A204.1 (cell line): ENCODE measurements at regions not wholly inside any gene's neighbourhood (a gene's known extent, or its start where the extent isn't known, plus 50 kb on each side); places are given as distances from the start of the nearest gene placed in this dataset.

Experiments
- FAIRE-seq: peaks from 2 replicates; lab custom pipeline; 2012; peaks lifted over from hg19 to GRCh38; lab: Jason Lieb, UNC

GRCh38 chr13:105597573-105597972 is 937.9 kb downstream of the EFNB2 start:
- FAIRE-seq, result no peak

- no peak for FAIRE-seq
Measured at GRCh38 chr13:105595471-105595870, 940.0 kb downstream of the EFNB2 start.

DNA sequence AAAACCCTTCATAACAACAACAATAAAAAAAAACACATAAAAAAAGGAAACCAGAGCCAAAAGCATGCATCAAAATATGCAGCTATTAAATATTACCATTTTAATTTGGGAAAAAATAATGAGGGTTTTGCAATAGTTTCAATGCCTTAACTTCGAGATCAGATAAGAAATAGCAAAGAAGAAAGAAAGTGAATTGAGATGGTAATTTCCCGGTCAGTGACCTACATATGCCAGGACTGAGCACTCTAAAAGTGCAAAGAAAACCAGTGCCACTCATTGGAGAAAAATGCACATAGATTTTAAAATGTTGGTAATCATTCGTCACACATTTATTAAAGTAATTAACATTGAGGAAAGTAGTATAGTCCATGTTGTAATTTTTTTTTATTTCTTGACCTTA is 944.2 kb downstream of the EFNB2 start:
- no peak for FAIRE-seq

GRCh38 chr13:105587786-105588185 is 947.7 kb downstream of the EFNB2 start:
- no peak for FAIRE-seq

GRCh38 chr13:105579821-105580710 is 955.4 kb downstream of the EFNB2 start:
- no peak for FAIRE-seq

- FAIRE-seq, result no peak
Measured at GRCh38 chr13:105573136-105573535, 962.3 kb downstream of the EFNB2 start.

DNA sequence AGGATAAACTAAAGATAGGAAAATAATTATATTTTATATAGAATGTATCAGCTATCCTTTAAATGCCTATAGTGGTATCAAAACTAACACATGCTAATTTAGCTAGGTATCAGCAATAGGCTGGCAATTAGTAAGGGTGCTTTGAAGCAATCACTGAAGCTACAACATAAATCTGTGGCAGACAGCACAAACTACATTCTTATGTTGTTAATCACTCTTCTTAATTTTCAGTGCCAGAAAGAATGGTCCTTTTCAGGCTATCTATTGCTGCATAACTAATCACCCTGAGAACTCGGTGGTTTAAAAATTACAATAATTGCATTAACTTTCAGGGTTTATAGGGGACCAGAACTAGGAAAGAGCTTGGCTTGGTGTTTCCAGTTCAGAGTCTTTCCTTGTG is 963.1 kb downstream of the EFNB2 start:
- FAIRE-seq, result no peak

GRCh38 chr13:105569816-105570215 is 965.6 kb downstream of the EFNB2 start:
- FAIRE-seq, result no peak

DNA sequence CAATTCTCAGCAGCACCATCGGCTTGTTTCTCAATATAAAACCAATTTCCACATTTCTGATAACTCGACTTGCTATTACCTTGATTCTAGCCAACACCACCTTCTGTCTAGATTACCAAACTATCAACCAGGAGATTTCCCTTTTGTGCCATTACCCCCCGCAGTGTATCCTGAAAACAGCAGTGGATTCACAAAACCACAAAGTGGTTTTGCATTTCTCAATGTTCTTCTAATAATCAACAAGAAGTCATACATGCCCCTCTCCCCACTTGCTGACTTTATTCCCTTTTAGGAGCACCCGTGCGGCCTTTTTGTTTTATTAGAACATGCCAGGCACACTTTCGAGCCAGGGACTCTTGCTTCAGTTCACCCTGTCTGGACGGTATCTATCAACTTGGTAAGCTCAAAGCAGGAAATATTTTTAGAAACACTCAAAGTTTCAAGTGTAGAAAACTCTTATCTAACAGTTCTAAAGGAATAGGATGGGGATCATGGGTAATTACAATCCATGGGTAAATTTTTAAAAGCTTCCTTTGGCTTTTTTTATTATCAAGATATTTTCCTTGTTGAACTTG is 967.4 kb downstream of the EFNB2 start:
- no peak for FAIRE-seq

GRCh38 chr13:105565136-105565727 is 970.2 kb downstream of the EFNB2 start:
- FAIRE-seq, result no peak

DNA sequence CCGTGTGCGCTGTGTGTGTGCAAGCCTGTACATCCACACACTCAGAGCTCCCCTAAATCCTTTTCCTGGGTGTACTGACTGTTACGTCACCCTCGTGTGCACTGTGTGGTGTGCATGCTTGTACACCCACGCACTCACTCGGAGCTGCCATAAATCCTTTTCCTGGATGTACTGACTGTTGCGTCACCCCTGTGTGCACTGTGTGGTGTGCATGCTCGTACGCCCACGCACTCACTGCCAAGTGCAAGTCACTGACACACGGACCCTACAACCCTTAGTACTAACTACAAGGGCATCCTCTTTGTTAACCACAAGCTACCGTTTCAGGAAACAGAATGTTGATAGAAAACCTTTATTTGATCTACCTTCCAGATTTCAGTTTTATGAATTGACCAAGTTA is 983.4 kb downstream of the EFNB2 start:
- FAIRE-seq, result no peak

- no peak for FAIRE-seq
Measured at GRCh38 chr13:105547851-105548250, 987.6 kb downstream of the EFNB2 start.

DNA sequence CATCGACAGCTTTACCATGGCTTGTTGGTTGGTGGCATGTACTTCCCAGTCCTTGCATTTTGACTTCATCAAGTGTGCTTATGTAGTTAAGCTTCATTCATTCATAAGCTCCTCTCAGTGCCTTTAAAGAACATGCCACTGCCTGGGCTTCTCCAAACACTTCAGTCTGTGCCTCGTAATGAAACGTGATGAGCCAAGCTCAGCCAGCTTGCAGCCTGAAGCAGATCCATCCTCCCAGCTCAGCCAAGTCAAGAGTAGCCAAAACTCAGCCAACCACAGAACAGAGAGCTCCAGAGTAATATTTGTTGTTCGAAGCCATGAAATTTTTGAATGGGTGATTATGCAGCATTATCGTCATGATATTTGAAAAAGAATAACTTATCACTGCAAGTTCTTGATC is 989.7 kb downstream of the EFNB2 start:
- FAIRE-seq, result no peak

DNA sequence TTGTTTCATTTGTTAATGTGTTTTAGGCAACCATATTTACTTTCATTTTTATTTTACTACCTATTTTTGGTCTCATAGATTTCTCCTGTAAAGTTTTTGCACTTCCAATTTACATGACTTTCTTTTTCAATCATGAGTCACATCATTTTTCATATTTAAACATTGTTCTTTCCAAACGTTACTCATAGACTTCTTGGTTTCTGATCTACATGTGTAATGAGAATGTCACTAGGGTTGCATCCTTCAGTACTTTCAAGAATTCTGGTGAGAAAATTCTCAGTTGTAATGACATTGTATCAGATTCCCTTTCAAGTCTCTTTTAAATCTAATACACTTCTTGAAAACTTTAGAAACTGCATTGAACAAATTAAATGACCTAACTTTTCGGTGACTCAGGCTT is 991.7 kb downstream of the EFNB2 start:
- no peak for FAIRE-seq

DNA sequence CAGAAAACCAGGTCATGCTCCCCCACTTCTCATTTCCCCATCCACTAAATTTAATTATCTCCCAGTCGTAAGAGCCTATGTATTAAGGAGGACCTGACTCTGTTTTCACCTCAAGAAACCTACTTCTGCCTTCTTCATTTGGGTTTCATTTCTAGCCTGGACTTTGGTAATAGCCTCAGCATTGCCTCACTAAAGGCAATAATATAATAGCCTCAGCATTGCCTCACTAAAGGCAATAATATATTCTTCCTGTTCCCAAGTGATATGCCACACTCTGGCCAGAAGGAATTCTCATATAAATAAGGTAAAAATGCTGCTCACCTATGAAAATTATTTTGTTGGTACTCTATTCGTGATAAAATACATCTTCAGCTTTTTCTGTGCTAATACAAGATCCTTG is 993.9 kb downstream of the EFNB2 start:
- FAIRE-seq, result no peak

DNA sequence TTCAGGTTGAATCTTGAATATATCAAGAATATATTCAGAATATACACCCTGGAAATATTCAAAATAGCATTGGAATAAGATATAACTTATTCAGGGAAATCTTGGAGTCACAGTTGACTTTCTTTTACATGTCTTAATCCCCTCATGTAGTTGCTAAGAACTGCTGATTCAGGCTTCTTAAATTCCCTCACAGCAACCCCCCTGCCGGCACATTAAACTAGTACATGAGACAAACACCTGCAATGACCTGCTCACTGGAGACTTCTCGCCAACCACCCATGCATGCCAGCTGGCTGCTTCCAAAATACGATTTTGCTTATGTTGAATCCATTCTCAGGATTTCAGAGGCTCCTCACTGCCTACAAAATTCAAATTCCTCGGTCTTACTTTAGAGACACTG is 997.1 kb downstream of the EFNB2 start:
- no peak for FAIRE-seq

- FAIRE-seq, result peak; percentile 19
Measured at GRCh38 chr13:105537113-105537512, 998.3 kb downstream of the EFNB2 start.

DNA sequence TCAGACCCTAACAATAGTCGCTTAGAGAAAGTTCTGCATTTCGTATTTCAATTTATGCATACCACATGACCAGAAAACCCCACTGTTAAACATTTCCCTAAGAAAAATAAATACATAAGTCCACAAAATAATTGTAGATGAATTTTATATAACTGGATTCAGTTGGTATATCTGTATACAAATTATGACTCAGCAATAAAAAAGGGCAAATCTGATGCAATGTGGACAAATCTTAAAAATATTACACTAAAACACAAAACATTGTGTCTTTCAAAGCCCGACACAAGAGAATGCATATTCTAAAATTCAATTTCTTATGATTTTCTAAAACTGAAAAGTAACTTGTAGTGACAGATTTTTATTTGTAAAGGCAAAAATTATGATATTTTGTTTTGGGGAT is 1005.0 kb downstream of the EFNB2 start:
- FAIRE-seq, result no peak

DNA sequence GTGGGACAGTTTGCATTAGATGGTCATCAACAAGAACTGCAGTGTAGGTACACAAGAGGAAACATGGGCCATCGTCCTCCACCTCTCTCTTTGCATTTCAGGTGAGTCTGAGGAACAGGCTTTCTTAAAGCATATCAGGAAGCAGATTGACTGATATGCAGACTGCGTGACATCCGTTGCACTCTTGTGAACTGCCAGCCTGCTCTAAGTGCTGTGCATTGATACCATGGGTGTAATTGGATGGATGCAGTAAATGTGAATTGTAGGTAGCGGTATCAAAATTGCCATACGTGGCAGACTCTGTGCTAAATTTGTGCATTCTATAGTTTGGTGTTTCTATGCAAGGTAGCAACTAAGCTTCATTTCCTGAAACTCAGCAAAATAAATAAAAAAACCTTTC is 1008.3 kb downstream of the EFNB2 start:
- no peak for FAIRE-seq

DNA sequence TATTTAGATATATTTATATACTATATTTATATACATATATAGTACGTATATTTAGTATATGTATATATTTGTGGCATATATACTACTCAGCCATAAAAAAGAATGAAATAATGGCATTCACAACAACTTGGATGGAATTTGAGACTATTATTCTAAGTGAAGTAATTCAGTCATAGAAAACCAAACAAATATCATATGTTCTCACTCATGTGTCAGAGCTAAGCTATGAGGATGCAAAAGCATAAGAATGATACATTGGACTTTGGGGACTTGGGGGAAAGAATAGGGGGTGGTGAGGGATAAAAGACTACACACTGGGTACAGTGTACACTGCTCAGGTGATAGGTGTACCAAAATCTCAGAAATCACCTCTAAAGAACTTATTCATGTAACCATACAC is 1015.7 kb downstream of the EFNB2 start:
- FAIRE-seq, result no peak

GRCh38 chr13:105518086-105518485 is 1017.4 kb downstream of the EFNB2 start:
- FAIRE-seq, result no peak

DNA sequence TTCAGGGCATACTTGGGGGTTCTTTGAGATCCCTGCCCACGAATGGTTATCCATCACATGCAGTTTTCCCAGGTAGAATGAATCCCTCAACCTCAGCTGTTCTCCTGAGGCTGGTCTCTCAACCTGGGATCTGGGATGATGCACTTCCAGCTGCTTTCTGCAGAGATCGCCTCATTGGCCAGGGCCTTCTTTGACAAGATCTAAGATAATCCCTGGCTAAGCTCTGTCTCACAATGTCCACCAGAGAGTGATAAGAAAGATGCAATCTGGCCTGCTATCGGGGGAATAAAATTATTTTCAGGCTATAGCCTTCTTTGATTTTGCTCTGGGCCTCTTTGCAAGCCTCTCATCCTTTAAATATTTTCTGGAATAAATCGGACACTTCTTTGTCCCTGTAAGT is 1021.1 kb downstream of the EFNB2 start:
- no peak for FAIRE-seq

GRCh38 chr13:105513448-105513847 is 1022.0 kb downstream of the EFNB2 start:
- FAIRE-seq, result no peak
